Kidney (tissue), 13 donors: ENCODE measurements at regions not wholly inside any gene's neighbourhood (a gene's known extent, or its start where the extent isn't known, plus 50 kb on each side); places are given as distances from the start of the nearest gene placed in this dataset.

ENCODE experiments used
- DNase-seq, 5 donors: peaks; one replicate each; pipeline ENCODE4 v3.0.0-alpha.2; 2013 to 2020
- FAIRE-seq: peaks from 2 replicates; lab custom pipeline; 2012; peaks lifted over from hg19 to GRCh38; lab: Jason Lieb, UNC
- H3K27ac ChIP-seq, 2 donors: one replicate each; pipeline ENCODE4 v1.7.0; 2013; ENCODE audit warnings: low read depth in 2 of 2, low read length in 2 of 2, inconsistent platforms in 1 of 2
- H3K27me3 ChIP-seq: one replicate; pipeline ENCODE4 v1.7.1; 2013; ENCODE audit warnings: low read length, inconsistent platforms; ENCODE audit not compliant: control insufficient read depth, insufficient read depth
- H3K36me3 ChIP-seq, 3 donors: one replicate each; pipeline versions ENCODE4 v1.7.0 to v1.7.1; 2013; ENCODE audit warnings: low read length in 3 of 3, control low read depth in 1 of 3, inconsistent platforms in 1 of 3; ENCODE audit not compliant: insufficient read depth in 3 of 3, control insufficient read depth in 2 of 3
- H3K4me1 ChIP-seq, 3 donors: one replicate each; pipeline versions ENCODE4 v1.7.0 to v1.7.1; 2013; ENCODE audit warnings: low read length in 3 of 3, inconsistent platforms in 1 of 3, low read depth in 1 of 3; ENCODE audit not compliant: control insufficient read depth in 2 of 3, insufficient read depth in 2 of 3
- H3K4me3 ChIP-seq, 3 donors: one replicate each; pipeline versions ENCODE4 v1.7.0 to v1.8.1; 2013; ENCODE audit warnings: low read length in 3 of 3, control low read depth in 1 of 3, inconsistent platforms in 1 of 3
- H3K9ac ChIP-seq, 3 donors: one replicate each; pipeline versions ENCODE4 v1.7.0 to v1.7.1; 2013; ENCODE audit warnings: low read length in 3 of 3, control low read depth in 1 of 3, inconsistent platforms in 1 of 3
- H3K9me3 ChIP-seq, 3 donors: one replicate each; pipeline versions ENCODE4 v1.7.0 to v1.7.1; 2013; ENCODE audit warnings: low read length in 3 of 3, control low read depth in 1 of 3, inconsistent platforms in 1 of 3; ENCODE audit not compliant: control insufficient read depth in 2 of 3, insufficient read depth in 1 of 3
- CTCF ChIP-seq: IDR thresholded peaks from 3 replicates; pipeline ENCODE4 v1.5.1; 2012; ENCODE audit warnings: mild to moderate bottlenecking, moderate library complexity, borderline replicate concordance; ENCODE audit not compliant: insufficient read depth; ENCODE audit errors: extremely low read depth
- intact Hi-C: fragments of 100-400 bp; cut with DNase I; formaldehyde crosslinking; loops from one replicate; pipeline ENCODE4 v1.11.1; 2022
- donor health status: control.
- donor health status: control.
- donor health status: control.
- donor health status: control.
- donor health status: control.
- donor health status: DM: yes; HTN: yes; CAD: no.
- donor health status: Normal renal cell carcinoma (clear cell type).

GRCh38 chr15:98524838-98525660 is 123.3 kb upstream of the IGF1R start:
- DNase-seq (peak in 1 of 5 donors; percentile 65), FAIRE-seq (no peak)
- H3K27ac ChIP-seq: no peak overlapping the region
- H3K9ac ChIP-seq: no peak overlapping the region
- no peaks in the 10 kb centered on the region for H3K4me1 ChIP-seq
- H3K36me3 ChIP-seq: no peaks in the 10 kb centered on the region
- peak overlapping the region in 1 of 3 donors; percentile 20 for H3K4me3 ChIP-seq
- H3K9me3 ChIP-seq: no peaks in the 10 kb centered on the region
- intact Hi-C loops: loop anchor here (5.0 to 10.0 kb wide), 2 partner anchors 137 to 550 kb away; no protein-coding TSS in a partner anchor
- no peak for TF ChIP-seq CTCF
- no peaks in the 10 kb centered on the region for H3K27me3 ChIP-seq

- Histone ChIP-seq H3K4me1 (no peaks in the 10 kb centered on the region), H3K9me3 (no peaks in the 10 kb centered on the region), H3K9ac (no peak overlapping the region), H3K27ac (no peak overlapping the region), H3K27me3 (no peaks in the 10 kb centered on the region), H3K4me3 (peak overlapping the region in 1 of 3 donors; percentile 20), H3K36me3 (no peaks in the 10 kb centered on the region)
- no peak for TF ChIP-seq CTCF
- intact Hi-C loops: loop anchor here (10.0 kb wide), 1 partner anchor 549 kb away; no protein-coding TSS in a partner anchor
- FAIRE-seq (no peak), DNase-seq (peak in 4 of 5 donors; percentile 62 to 91 (median 69))
Observed at GRCh38 chr15:98525661-98526001, 122.7 kb upstream of the IGF1R start.

GRCh38 chr15:98526094-98526493 is 122.2 kb upstream of the IGF1R start:
- no peaks in the 10 kb centered on the region for H3K36me3 ChIP-seq
- no peaks in the 10 kb centered on the region for H3K9me3 ChIP-seq
- TF ChIP-seq CTCF: no peak
- H3K27me3 ChIP-seq: no peaks in the 10 kb centered on the region
- no peak overlapping the region for H3K9ac ChIP-seq
- no peaks in the 10 kb centered on the region for H3K4me1 ChIP-seq
- DNase-seq: no peak
- no peak overlapping the region for H3K4me3 ChIP-seq
- H3K27ac ChIP-seq: no peak overlapping the region
- FAIRE-seq: no peak
- intact Hi-C loops: loop anchor here (10.0 kb wide), 1 partner anchor 549 kb away; no protein-coding TSS in a partner anchor
